Fibroblast of lung (primary cell): ENCODE measurements at regions not wholly inside any gene's neighbourhood (a gene's known extent, or its start where the extent isn't known, plus 50 kb on each side); places are given as distances from the start of the nearest gene placed in this dataset.

Experiments used
- DNase-seq, 2 donors: peaks; one replicate each; pipeline versions ENCODE4 v3.0.0 to v3.0.0-alpha.2; 2010; ENCODE audit warnings: low read depth in 2 of 2
- H2AFZ ChIP-seq: 2 replicates; pipeline ENCODE4 v1.5.1; 2012; ENCODE audit warnings: low read length, control low read depth, inconsistent platforms
- H3K27ac ChIP-seq: 2 replicates; pipeline ENCODE4 v1.5.1; 2011; ENCODE audit warnings: low read length, control low read depth; ENCODE audit not compliant: insufficient read depth
- H3K27me3 ChIP-seq: 2 replicates; pipeline ENCODE4 v1.5.1; 2011; ENCODE audit warnings: mild to moderate bottlenecking, low read length; ENCODE audit not compliant: control insufficient read depth, insufficient read depth
- H3K36me3 ChIP-seq: 2 replicates; pipeline ENCODE4 v1.5.1; 2011; ENCODE audit warnings: low read length; ENCODE audit not compliant: control insufficient read depth, insufficient read depth
- H3K4me1 ChIP-seq: 2 replicates; pipeline ENCODE4 v1.5.1; 2011; ENCODE audit warnings: low read length; ENCODE audit not compliant: control insufficient read depth, insufficient read depth; ENCODE audit errors: extremely low read depth
- H3K4me2 ChIP-seq: 2 replicates; pipeline ENCODE4 v1.5.1; 2011; ENCODE audit warnings: low read length, control low read depth; ENCODE audit not compliant: insufficient read depth; ENCODE audit errors: extremely low read depth
- H3K4me3 ChIP-seq, 4 experiments: fragments of 200-600 bp in 1 of 4; sonication (generic) in 1 of 4; replicated peaks in 1 of 4; 2 replicates each; pipeline ENCODE4 v1.5.1; 2011 to 2016; ENCODE audit warnings: low read length in 4 of 4, low read depth in 3 of 4, mild to moderate bottlenecking in 3 of 4, control low read depth in 2 of 4, inconsistent platforms in 1 of 4, mixed read lengths in 1 of 4; ENCODE audit not compliant: insufficient read depth in 1 of 4; ENCODE audit errors: control extremely low read depth in 1 of 4
- H3K79me2 ChIP-seq: 2 replicates; pipeline ENCODE4 v1.5.1; 2012; ENCODE audit warnings: mild to moderate bottlenecking, low read length, inconsistent platforms; ENCODE audit not compliant: control insufficient read depth, insufficient read depth
- H3K9ac ChIP-seq: 2 replicates; pipeline ENCODE4 v1.5.1; 2011; ENCODE audit warnings: mild to moderate bottlenecking, low read length, control low read depth; ENCODE audit not compliant: insufficient read depth
- H3K9me3 ChIP-seq: 2 replicates; pipeline ENCODE4 v1.5.1; 2012; ENCODE audit warnings: low read depth, low read length; ENCODE audit not compliant: control insufficient read depth, insufficient read depth
- H4K20me1 ChIP-seq: 2 replicates; pipeline ENCODE4 v1.5.1; 2011; ENCODE audit warnings: low read length; ENCODE audit not compliant: control insufficient read depth, insufficient read depth; ENCODE audit errors: extremely low read depth
- CTCF ChIP-seq, 2 donors: IDR thresholded peaks in 1 of 2; conservative IDR thresholded peaks in 1 of 2; 1 replicate in 1 of 2; 2 replicates in 1 of 2; pipeline ENCODE4 v1.5.1; 2011 to 2012; ENCODE audit warnings: low read length in 2 of 2, control low read depth in 1 of 2, inconsistent platforms in 1 of 2, low read depth in 1 of 2, mild to moderate bottlenecking in 1 of 2
- EZH2 ChIP-seq: IDR thresholded peaks from 2 replicates; pipeline ENCODE4 v1.5.1; 2012; ENCODE audit warnings: low read length, control low read depth, mild to moderate bottlenecking; ENCODE audit errors: missing control alignments

DNA sequence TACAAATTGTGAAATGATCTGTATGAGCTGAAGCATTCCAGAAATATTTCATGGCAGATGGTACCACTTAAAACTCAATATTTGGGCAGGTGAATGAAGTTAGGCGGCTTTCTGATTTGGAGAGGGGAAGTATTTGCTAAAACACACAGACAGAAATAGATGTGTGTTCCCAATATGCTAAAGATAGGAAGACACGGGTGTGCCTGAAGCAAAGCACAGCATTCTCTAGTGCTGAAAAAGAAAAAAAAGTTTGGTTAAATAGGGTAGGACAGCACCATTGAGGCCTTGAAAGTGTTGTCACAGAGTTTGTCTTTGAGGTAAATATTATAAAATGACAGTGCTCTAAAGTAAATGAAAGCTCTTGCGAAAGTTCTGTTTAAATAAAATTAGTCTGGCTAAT, 252.2 kb upstream of the HSF2 start:
- no peaks in the 10 kb centered on the region for H4K20me1 ChIP-seq
- no peaks in the 10 kb centered on the region for H3K79me2 ChIP-seq
- no peak overlapping the region for H2AFZ ChIP-seq
- H3K4me2 ChIP-seq, result no peak overlapping the region
- H3K27ac ChIP-seq, result no peak overlapping the region
- TF ChIP-seq CTCF (conservative IDR thresholded peaks at IDR 0.05 in 1 of 2, IDR thresholded peaks at IDR 0.05 in 1 of 2; ENCODE audit: low read depth in 1 of 2, low read length in 2 of 2) (no peak), EZH2 (no peak)
- H3K9ac ChIP-seq, result no peak overlapping the region
- H3K4me1 ChIP-seq, result no peaks in the 10 kb centered on the region
- H3K4me3 ChIP-seq, result no peak overlapping the region
- H3K27me3 ChIP-seq, result no peaks in the 10 kb centered on the region
- no peaks in the 10 kb centered on the region for H3K9me3 ChIP-seq
- no peak for DNase-seq
- no peaks in the 10 kb centered on the region for H3K36me3 ChIP-seq

DNA sequence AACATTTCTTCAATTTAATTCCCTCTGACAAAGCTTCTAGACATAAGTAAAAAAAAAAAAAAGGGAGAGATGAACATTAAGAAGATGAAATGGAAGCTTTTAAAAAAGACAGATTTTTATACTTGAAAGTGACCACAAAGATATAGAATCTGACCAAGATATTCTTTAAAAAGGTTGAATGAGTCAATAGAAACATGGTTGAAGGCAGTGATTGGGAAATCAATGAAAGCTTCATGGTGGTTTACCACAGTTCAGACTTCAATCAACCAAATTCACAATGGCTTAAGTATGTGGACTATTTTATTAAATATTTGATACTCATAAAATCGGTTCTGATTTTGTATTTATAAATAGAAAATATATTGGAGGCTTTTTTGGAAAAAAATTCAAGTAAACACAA, 248.4 kb upstream of the HSF2 start:
- Histone ChIP-seq H3K4me2 (no peak overlapping the region), H3K9ac (no peak overlapping the region), H4K20me1 (no peaks in the 10 kb centered on the region), H3K4me3 (no peak overlapping the region), H3K79me2 (no peaks in the 10 kb centered on the region), H3K27ac (no peak overlapping the region), H3K36me3 (no peaks in the 10 kb centered on the region), H2AFZ (no peak overlapping the region), H3K4me1 (no peaks in the 10 kb centered on the region), H3K27me3 (no peaks in the 10 kb centered on the region), H3K9me3 (no peaks in the 10 kb centered on the region)
- peak in 1 of 2 donors; percentile 2 for DNase-seq
- TF ChIP-seq EZH2 (no peak), CTCF (conservative IDR thresholded peaks at IDR 0.05 in 1 of 2, IDR thresholded peaks at IDR 0.05 in 1 of 2; ENCODE audit: low read depth in 1 of 2, low read length in 2 of 2) (no peak)

DNA sequence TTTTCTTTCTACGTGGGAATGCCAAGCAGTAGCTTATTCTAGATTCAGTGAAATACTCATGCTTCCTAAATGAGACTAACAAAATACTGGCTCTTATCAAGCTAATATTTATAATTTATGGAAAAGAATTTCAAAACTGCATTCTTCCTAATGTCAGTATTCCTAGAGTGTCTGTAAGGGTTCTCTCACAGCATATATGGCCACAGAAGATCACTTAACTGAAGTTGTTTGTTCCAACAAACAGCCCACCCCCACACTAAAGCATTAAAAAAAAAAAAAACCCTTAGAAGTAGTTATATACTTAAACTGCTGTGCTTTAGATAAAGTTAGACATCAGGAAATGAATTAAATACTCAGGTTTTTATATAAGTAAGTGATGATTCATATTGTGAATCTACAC, 247.7 kb upstream of the HSF2 start:
- no peak overlapping the region for H2AFZ ChIP-seq
- TF ChIP-seq CTCF (conservative IDR thresholded peaks at IDR 0.05 in 1 of 2, IDR thresholded peaks at IDR 0.05 in 1 of 2; ENCODE audit: low read depth in 1 of 2, low read length in 2 of 2), result no peak
- no peak for TF ChIP-seq EZH2
- H3K4me2 ChIP-seq, result no peak overlapping the region

More for the DNA sequence above, 247.7 kb upstream of the HSF2 start:
- H3K4me3 ChIP-seq, result no peak overlapping the region
- H3K79me2 ChIP-seq, result no peaks in the 10 kb centered on the region
- no peaks in the 10 kb centered on the region for H3K36me3 ChIP-seq
- H3K27me3 ChIP-seq, result no peaks in the 10 kb centered on the region
- H3K9me3 ChIP-seq, result no peaks in the 10 kb centered on the region
- H3K9ac ChIP-seq, result no peak overlapping the region
- H4K20me1 ChIP-seq, result no peaks in the 10 kb centered on the region
- DNase-seq, result no peak
- H3K27ac ChIP-seq, result no peak overlapping the region
- no peaks in the 10 kb centered on the region for H3K4me1 ChIP-seq
